Epithelial cell of proximal tubule (primary cell): ENCODE measurements at regions not wholly inside any gene's neighbourhood (a gene's known extent, or its start where the extent isn't known, plus 50 kb on each side); places are given as distances from the start of the nearest gene placed in this dataset.

Experiments used
- DNase-seq: peaks from one replicate; pipeline ENCODE4 v3.0.0-alpha.2; 2011; ENCODE audit warnings: low read depth
- H3K4me3 ChIP-seq: 2 replicates; pipeline ENCODE4 v1.5.1; 2011; ENCODE audit warnings: low read depth, mild to moderate bottlenecking, low read length
- TF ChIP-seq, protein P1 (sequence below): conservative IDR thresholded peaks from 2 replicates; pipeline ENCODE4 v1.5.1; 2012; ENCODE audit warnings: low read depth, mild to moderate bottlenecking, low read length

DNA sequence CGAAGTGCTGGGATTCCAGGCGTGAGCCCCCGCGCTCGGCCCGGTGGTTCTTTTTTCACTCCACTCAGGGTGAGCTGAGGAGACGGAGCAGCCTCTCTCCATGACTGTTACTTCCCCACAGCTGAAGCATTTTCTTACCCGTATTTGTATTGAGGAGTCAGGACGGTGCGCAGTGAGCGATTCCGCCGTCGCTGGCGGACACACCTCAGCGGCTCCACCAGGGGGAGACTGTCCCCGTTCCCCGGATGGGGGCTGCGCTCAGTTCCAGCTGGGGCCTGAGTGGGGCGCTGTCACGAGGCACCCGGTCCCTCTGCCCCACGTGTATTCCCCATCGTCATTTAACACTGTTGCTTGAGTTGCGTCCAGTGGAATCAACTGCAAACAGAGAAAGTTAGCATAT is 844.0 kb upstream of the FRG1 start:
- TF ChIP-seq, protein P1, sequence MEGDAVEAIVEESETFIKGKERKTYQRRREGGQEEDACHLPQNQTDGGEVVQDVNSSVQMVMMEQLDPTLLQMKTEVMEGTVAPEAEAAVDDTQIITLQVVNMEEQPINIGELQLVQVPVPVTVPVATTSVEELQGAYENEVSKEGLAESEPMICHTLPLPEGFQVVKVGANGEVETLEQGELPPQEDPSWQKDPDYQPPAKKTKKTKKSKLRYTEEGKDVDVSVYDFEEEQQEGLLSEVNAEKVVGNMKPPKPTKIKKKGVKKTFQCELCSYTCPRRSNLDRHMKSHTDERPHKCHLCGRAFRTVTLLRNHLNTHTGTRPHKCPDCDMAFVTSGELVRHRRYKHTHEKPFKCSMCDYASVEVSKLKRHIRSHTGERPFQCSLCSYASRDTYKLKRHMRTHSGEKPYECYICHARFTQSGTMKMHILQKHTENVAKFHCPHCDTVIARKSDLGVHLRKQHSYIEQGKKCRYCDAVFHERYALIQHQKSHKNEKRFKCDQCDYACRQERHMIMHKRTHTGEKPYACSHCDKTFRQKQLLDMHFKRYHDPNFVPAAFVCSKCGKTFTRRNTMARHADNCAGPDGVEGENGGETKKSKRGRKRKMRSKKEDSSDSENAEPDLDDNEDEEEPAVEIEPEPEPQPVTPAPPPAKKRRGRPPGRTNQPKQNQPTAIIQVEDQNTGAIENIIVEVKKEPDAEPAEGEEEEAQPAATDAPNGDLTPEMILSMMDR: no peak
- no peak for DNase-seq
- H3K4me3 ChIP-seq: no peak overlapping the region

DNA sequence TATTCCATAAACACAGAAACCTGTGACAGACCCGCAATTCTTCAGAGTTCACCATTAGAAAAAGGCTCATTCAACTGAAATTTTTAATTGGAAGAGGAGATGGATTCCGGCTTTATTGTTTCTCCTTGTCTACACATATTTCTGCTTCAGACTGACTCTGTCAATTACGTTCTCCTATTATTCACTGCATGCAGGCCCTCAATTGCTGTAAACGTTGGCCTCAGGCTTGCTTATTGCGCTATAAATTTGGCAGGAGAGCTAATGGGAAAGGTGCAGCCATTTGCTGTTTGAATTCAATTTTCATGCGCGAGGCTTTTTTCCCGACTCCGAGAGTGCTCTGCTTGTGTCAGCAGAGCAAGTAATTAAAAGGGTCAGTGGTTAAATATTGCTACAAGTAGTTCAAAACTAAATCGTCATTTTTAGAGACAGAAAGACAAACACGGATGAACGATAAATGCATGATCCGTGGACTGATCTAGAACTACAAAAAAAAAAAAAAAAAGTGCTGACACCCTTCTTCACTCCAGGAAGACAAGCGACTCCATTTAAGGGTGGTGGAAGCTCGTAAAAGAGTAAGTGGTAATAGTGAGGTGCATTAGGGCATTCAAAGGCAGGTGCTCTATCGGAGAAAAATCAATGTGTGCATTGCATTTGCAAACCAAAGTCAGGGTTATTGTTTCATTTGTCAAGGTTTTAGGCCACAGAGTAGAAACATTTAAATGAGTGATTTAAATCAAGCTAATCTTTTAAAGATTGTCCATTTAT is 841.6 kb upstream of the FRG1 start:
- DNase-seq: no peak
- TF ChIP-seq, protein P1: no peak
- no peak overlapping the region for H3K4me3 ChIP-seq

DNA sequence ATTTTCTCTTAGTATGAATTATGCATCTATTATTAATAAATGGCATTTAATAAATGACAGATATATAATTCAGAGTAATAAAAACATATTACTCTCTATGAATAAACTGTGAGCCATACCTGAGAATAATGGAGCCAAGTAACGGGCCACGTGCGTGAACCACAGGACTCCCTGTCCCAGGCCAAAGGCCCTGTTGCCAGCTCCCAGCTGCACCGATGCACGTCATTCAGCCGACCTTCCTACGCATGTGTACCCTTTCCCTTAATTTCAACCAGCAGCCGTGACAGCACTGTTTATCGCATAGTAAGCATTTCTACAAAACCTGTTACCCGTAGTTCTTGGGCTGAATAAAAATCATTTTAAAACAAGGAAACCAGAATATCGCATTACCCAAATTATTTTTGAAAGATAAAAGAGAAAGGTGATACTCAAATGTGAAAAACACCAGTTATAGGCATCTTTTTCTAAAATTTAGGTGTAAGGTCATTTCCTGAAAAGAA is 827.2 kb upstream of the FRG1 start:
- H3K4me3 ChIP-seq: no peak overlapping the region
- TF ChIP-seq, protein P1: no peak
- no peak for DNase-seq

GRCh38 chr4:189117426-189117825 is 823.2 kb upstream of the FRG1 start:
- no peak for DNase-seq
- TF ChIP-seq, protein P1: peak; percentile 46
- H3K4me3 ChIP-seq: no peak overlapping the region

GRCh38 chr4:189121336-189121735 is 819.3 kb upstream of the FRG1 start:
- no peak overlapping the region for H3K4me3 ChIP-seq
- no peak for DNase-seq
- TF ChIP-seq, protein P1: no peak

DNA sequence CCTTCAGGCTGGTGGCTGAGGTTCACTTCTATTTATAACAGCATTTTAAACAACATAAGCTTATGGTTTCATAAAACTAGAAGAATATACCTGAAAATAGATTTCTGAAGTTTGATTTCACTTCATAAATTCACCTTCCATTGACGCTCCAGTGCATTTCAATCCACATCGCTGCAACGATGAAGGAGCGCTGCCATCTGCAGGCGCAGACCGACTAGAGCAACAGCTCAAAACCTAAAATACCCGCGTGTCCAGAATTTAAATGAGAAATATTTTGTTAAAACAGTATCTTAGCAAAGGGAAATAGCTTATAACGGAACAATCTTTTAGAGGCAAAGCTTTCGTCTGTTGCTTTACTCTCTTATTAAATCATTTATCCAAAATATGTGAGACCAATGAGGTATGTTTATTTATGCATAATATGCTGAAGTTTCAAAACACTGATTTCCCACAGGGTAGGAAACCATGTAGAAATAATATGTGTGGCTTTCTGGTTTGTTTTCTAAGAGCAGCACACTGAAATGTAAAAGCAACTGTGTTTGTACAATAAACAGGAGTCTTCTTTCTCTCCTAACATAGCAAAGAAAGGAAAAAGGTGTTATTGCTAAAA is 816.4 kb upstream of the FRG1 start:
- TF ChIP-seq, protein P1: peak; percentile 94
- no peak for DNase-seq
- H3K4me3 ChIP-seq: no peak overlapping the region
